Common myeloid progenitor, CD34-positive (primary cell): ENCODE measurements at regions not wholly inside any gene's neighbourhood (a gene's known extent, or its start where the extent isn't known, plus 50 kb on each side); places are given as distances from the start of the nearest gene placed in this dataset.

Source experiments
- CTCF ChIA-PET: fragments of 350-600 bp; sonication (Branson Sonifier 250); formaldehyde crosslinking; loops from one replicate; lab custom pipeline; 2021; ENCODE audit warnings: antibody characterized with exemption; lab: Charles Lee
- POLR2A ChIA-PET: fragments of 350-600 bp; sonication (Branson Sonifier 250); formaldehyde crosslinking; loops from one replicate; lab custom pipeline; 2021; ENCODE audit warnings: antibody characterized with exemption; lab: Charles Lee
- DNase-seq, 3 donors: peaks; one replicate each; pipeline versions ENCODE4 v3.0.0 to v3.0.0-alpha.2; 2013
- H3K27ac ChIP-seq, 2 experiments: 1 replicate in 1 of 2; 2 replicates in 1 of 2; pipeline ENCODE4 v1.7.0; 2013; ENCODE audit warnings: inconsistent platforms in 2 of 2, low read length in 2 of 2, mild to moderate bottlenecking in 2 of 2, low read depth in 1 of 2, moderate library complexity in 1 of 2; ENCODE audit not compliant: severe bottlenecking in 2 of 2, insufficient read depth in 1 of 2, poor library complexity in 1 of 2
- H3K27me3 ChIP-seq, 5 experiments: replicated peaks in 2 of 5; 1 replicate in 3 of 5; 2 replicates in 2 of 5; pipeline versions ENCODE4 v1.6.1 to v1.7.0; 2013; ENCODE audit warnings: low read length in 4 of 5, mild to moderate bottlenecking in 2 of 5, moderate library complexity in 2 of 5, inconsistent platforms in 1 of 5; ENCODE audit not compliant: insufficient read depth in 5 of 5, control insufficient read depth in 4 of 5
- H3K36me3 ChIP-seq, 4 experiments: 1 replicate in 2 of 4; 2 replicates in 2 of 4; pipeline versions ENCODE4 v1.6.1 to v1.7.0; 2013; ENCODE audit warnings: low read length in 3 of 4, control low read depth in 1 of 4, mild to moderate bottlenecking in 1 of 4; ENCODE audit not compliant: control insufficient read depth in 4 of 4, insufficient read depth in 4 of 4
- H3K4me1 ChIP-seq, 4 experiments: 1 replicate in 3 of 4; 2 replicates in 1 of 4; pipeline versions ENCODE4 v1.6.1 to v1.7.1; 2013; ENCODE audit warnings: low read length in 3 of 4, mild to moderate bottlenecking in 3 of 4, control low read depth in 1 of 4, inconsistent platforms in 1 of 4, moderate library complexity in 1 of 4; ENCODE audit not compliant: control insufficient read depth in 4 of 4, insufficient read depth in 4 of 4; ENCODE audit errors: control extremely low read depth in 1 of 4
- H3K4me3 ChIP-seq, 7 experiments: 1 replicate in 4 of 7; 2 replicates in 3 of 7; pipeline versions ENCODE4 v1.5.1 to v1.7.0; 2013; ENCODE audit warnings: mild to moderate bottlenecking in 7 of 7, low read length in 6 of 7, moderate library complexity in 6 of 7, inconsistent platforms in 2 of 7, low read depth in 2 of 7, control low read depth in 1 of 7; ENCODE audit not compliant: insufficient read depth in 4 of 7, control insufficient read depth in 1 of 7; ENCODE audit errors: extremely low read depth in 1 of 7
- H3K9me3 ChIP-seq, 5 experiments: 1 replicate in 4 of 5; 2 replicates in 1 of 5; pipeline versions ENCODE4 v1.6.1 to v1.7.1; 2013; ENCODE audit warnings: low read length in 4 of 5, mild to moderate bottlenecking in 2 of 5, inconsistent platforms in 1 of 5, low read depth in 1 of 5, moderate library complexity in 1 of 5; ENCODE audit not compliant: control insufficient read depth in 4 of 5, insufficient read depth in 2 of 5; ENCODE audit errors: control extremely low read depth in 1 of 5
- WGBS: methylation state at CpG from one replicate; pipeline ENCODE4 v1.1.5; 2013; ENCODE audit not compliant: insufficient coverage; 5-methylcytosine and 5-hydroxymethylcytosine counted together

GRCh38 chr13:67341406-67341805 is 111.3 kb upstream of the PCDH9 start:
- WGBS: 100% methylated on average over 4 of the region's 5 CpGs

DNA sequence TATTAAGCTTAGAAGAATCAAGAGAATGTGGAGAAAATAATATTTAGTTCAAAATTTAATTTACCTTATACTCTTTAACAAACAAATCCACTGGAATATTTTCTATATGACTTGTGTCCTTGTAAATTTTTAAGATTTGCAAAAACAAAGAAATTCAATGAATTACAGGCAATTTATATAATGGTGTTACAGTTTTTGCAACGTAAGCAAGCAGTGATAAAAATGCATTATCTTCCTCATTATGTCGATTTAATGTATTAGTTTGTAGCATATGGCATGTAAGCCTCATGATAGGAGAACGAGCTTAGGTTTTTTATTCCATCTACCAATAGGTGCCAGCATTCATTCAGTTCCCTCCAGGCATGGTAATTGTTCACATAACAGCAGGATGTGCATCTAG is 100.0 kb upstream of the PCDH9 start:
- no peak overlapping the region for H3K4me3 ChIP-seq
- ChIA-PET POLR2A (no interaction called here), CTCF (no interaction called here)
- H3K27me3 ChIP-seq: no peaks in the 10 kb centered on the region
- H3K27ac ChIP-seq: no peak overlapping the region
- no peaks in the 10 kb centered on the region for H3K36me3 ChIP-seq
- H3K9me3 ChIP-seq: no peaks in the 10 kb centered on the region
- H3K4me1 ChIP-seq: no peaks in the 10 kb centered on the region
- DNase-seq: no peak
- WGBS: no CpG with 5 or more reads among the region's 3 CpGs

More at GRCh38 chr13:67341406-67341805, 111.3 kb upstream of the PCDH9 start:
- Histone ChIP-seq H3K9me3 (peaks cover 0 to 2% (median 0%) of the 10 kb centered on the region in 5 experiments), H3K4me3 (no peak overlapping the region), H3K27ac (no peak overlapping the region), H3K27me3 (no peaks in the 10 kb centered on the region), H3K4me1 (no peaks in the 10 kb centered on the region), H3K36me3 (no peaks in the 10 kb centered on the region)
- ChIA-PET POLR2A (no interaction called here), CTCF (no interaction called here)
- DNase-seq: no peak

GRCh38 chr13:67328895-67329294 is 98.8 kb upstream of the PCDH9 start:
- Histone ChIP-seq H3K4me1 (no peaks in the 10 kb centered on the region), H3K9me3 (no peaks in the 10 kb centered on the region), H3K4me3 (no peak overlapping the region), H3K36me3 (no peaks in the 10 kb centered on the region), H3K27me3 (no peaks in the 10 kb centered on the region), H3K27ac (no peak overlapping the region)
- no CpG with 5 or more reads among the region's 3 CpGs for WGBS
- DNase-seq: no peak
- CTCF ChIA-PET: interaction anchor here (0.8 kb wide), 2 partner anchors 8 to 25 kb away, joined by 3 read pairs; no protein-coding TSS in a partner anchor
- POLR2A ChIA-PET: interaction anchor here (0.6 kb wide), 2 partner anchors 143 to 1617 kb away, joined by 3 to 5 read pairs; no protein-coding TSS in a partner anchor

GRCh38 chr13:67318860-67319259 is 88.7 kb upstream of the PCDH9 start:
- H3K27me3 ChIP-seq: no peaks in the 10 kb centered on the region
- CTCF ChIA-PET: no interaction called here
- POLR2A ChIA-PET: no interaction called here
- no peaks in the 10 kb centered on the region for H3K9me3 ChIP-seq
- H3K4me3 ChIP-seq: no peak overlapping the region
- H3K36me3 ChIP-seq: no peaks in the 10 kb centered on the region
- no peak overlapping the region for H3K27ac ChIP-seq
- H3K4me1 ChIP-seq: no peaks in the 10 kb centered on the region
- no peak for DNase-seq

GRCh38 chr13:67318398-67318797 is 88.3 kb upstream of the PCDH9 start:
- H3K27ac ChIP-seq: no peak overlapping the region
- CTCF ChIA-PET: no interaction called here

GRCh38 chr13:67314405-67314804 is 84.3 kb upstream of the PCDH9 start:
- 91% methylated on average over 3 of the region's 3 CpGs for WGBS
- Histone ChIP-seq H3K4me1 (no peaks in the 10 kb centered on the region), H3K9me3 (no peaks in the 10 kb centered on the region), H3K27me3 (no peaks in the 10 kb centered on the region), H3K36me3 (no peaks in the 10 kb centered on the region), H3K27ac (no peak overlapping the region), H3K4me3 (no peak overlapping the region)
- DNase-seq: no peak
- POLR2A ChIA-PET: no interaction called here
- CTCF ChIA-PET: no interaction called here

More at GRCh38 chr13:67318398-67318797, 88.3 kb upstream of the PCDH9 start:
- DNase-seq: no peak
- no peak overlapping the region for H3K4me3 ChIP-seq
- no peaks in the 10 kb centered on the region for H3K27me3 ChIP-seq
- no peaks in the 10 kb centered on the region for H3K9me3 ChIP-seq
- no peaks in the 10 kb centered on the region for H3K36me3 ChIP-seq
- POLR2A ChIA-PET: no interaction called here
- no peaks in the 10 kb centered on the region for H3K4me1 ChIP-seq

DNA sequence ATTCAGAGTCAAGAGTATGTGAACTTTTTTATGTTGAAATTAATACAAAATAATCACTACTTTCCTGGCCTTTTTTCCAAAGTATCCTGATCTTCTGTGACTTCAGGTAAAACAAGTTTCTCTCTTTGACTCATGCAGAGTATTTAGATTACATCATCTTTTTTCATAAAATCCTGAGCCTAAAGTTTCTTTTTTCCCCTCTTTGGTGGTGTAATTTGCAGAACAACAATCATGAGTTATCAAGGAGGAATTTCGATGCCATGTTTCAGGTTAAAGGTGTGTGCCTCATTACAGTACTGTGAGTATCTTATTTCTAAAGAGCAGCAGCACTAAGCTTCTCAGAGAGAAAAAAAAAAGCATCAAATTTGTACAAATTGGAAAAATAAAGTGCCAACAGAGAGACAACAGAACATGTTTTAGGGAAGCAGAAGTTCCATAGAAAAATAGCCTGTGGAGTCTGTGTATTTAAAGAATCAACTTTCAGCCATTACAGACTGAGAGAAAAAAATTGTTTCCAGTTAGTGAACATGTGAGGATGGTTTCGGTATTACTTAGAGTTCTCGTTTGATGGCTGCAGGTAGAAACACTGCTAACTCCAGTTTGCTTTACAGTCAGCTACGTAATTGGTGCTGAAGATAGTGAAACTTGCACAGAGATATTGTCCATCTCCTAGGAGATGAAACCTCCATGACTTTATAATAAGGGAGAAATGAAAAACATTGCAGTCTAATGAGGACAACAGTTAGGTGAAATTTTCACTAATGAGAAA is 78.1 kb upstream of the PCDH9 start:
- WGBS: 100% methylated on average over 3 of the region's 4 CpGs
- Histone ChIP-seq H3K9me3 (peaks cover 0 to 2% (median 0%) of the 10 kb centered on the region in 5 experiments), H3K4me1 (no peaks in the 10 kb centered on the region), H3K27me3 (no peaks in the 10 kb centered on the region), H3K36me3 (no peaks in the 10 kb centered on the region), H3K4me3 (no peak overlapping the region), H3K27ac (no peak overlapping the region)
- ChIA-PET POLR2A (no interaction called here), CTCF (no interaction called here)
- no peak for DNase-seq
